HG03565 (cell line): ENCODE measurements at regions not wholly inside any gene's neighbourhood (a gene's known extent, or its start where the extent isn't known, plus 50 kb on each side); places are given as distances from the start of the nearest gene placed in this dataset.
"Not testable (repeated sequence)": the region's sequence is repeated elsewhere in the genome, so short reads cannot be mapped to it uniquely, and the experiment has no call there.

Experiments
- ATAC-seq: cut with Tn5 transposase; IDR thresholded peaks from one replicate; pipeline ENCODE4 v1.9.1; 2021; ENCODE audit warnings: mild to moderate bottlenecking, moderate library complexity; ENCODE audit not compliant: unreplicated experiment

GRCh38 chr3:56957522-56957921, 102.9 kb upstream of the SPATA12 start:
- ATAC-seq: no peak

GRCh38 chr3:56956906-56957305, 103.6 kb upstream of the SPATA12 start:
- no peak for ATAC-seq

- no peak for ATAC-seq
Observed at GRCh38 chr3:56955492-56956111, 104.9 kb upstream of the SPATA12 start.

- ATAC-seq: no peak
Observed at GRCh38 chr3:56954125-56954524, 106.3 kb upstream of the SPATA12 start.

- no peak for ATAC-seq
Observed at GRCh38 chr3:56952846-56953245, 107.6 kb upstream of the SPATA12 start.

DNA sequence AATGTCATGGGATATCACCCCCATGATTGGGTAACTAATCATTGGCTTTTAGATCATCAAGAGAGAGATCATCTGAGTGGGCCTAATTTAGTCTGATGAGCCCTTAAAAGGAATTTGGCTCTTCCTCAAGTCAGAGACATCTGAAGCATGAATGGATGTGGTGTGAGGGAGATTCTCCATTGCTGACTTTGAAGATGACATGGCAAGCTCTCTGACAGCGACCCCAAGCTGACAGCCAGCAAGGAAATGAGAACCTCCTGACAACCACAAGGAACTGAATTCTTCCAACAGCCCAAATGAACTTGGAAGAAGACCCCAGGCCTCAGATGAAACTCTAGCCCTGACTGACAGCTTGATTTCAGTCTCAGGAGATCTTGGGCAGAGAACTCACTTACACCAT, 108.4 kb upstream of the SPATA12 start:
- ATAC-seq: no peak

DNA sequence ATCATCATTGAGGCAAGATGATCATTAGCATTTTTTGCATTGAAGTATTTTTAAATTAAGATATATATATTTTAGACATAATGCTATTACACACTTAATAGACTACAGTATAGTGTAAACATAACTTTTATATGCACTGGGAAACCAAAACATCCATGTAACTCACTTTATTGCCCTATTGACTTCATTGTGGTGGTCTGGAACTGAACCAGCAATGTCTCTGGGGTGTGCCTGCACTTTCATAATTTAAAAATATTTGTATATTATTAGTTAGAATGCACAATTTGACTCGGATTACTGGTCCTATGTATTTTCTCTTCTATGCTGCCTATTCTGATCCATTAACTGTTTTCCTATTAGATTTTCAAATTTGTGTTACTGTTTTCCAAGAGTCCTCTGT, 109.1 kb upstream of the SPATA12 start:
- no peak for ATAC-seq

DNA sequence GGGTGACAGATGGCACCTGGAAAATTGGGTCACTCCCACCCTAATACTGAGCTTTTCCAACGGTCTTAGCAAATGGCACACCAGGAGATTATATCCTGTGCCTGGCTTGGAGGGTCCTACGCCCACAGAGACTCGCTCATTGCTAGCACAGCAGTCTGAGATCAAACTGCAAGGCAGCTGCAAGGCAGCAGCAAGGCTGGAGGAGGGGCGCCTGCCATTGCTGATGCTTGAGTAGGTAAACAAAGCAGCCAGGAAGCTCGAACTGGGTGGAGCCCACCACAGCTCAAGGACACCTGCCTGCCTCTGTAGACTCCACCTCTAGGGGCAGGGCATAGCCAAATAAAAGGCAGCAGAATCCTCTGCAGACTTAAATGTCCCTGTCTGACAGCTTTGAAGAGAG, 115.1 kb upstream of the SPATA12 start:
- not testable (repeated sequence) for ATAC-seq

DNA sequence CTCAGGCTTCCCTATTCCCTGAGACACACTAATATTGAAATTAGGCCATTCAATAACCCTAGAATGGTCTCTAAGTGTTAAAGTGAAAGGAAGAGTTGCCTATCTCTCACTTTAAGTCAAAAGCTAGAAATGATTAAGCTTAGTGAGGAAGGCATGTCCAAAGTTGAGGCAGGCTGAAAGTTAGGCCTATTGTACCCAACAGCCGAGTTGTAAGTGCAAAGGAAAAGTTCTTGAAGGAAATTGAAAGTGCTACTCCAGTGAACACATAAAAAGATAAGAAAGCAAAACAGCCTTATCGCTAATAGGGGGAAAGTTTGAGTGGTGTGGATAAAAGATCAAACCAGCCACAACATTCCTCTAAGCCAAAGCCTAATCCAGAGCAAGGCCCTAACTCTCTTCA, 117.9 kb upstream of the SPATA12 start:
- no peak for ATAC-seq

DNA sequence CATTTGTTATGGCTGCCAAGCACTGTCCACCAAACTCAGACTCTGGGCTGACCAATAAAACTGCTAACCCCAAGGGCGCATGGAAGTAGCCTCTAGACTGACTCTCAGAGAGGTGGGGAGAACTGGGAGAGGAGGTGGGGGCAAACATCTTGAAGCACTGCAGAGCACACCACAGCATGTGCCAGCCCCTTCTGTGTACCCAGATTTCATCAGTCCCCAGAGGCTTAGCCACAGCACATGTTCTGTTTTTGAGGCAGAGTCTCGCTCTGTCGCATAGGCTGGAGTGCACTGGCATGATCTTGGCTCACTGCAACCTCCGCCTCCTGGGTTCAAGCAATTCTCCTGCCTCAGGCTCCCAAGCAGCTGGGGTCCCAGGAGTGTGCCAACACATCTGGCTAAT, 119.5 kb upstream of the SPATA12 start:
- ATAC-seq: no peak

- ATAC-seq: no peak
Observed at GRCh38 chr3:56940321-56940720, 120.1 kb upstream of the SPATA12 start.

GRCh38 chr3:56939834-56940233, 120.6 kb upstream of the SPATA12 start:
- ATAC-seq: no peak

GRCh38 chr3:56938530-56938929, 121.9 kb upstream of the SPATA12 start:
- ATAC-seq: no peak

DNA sequence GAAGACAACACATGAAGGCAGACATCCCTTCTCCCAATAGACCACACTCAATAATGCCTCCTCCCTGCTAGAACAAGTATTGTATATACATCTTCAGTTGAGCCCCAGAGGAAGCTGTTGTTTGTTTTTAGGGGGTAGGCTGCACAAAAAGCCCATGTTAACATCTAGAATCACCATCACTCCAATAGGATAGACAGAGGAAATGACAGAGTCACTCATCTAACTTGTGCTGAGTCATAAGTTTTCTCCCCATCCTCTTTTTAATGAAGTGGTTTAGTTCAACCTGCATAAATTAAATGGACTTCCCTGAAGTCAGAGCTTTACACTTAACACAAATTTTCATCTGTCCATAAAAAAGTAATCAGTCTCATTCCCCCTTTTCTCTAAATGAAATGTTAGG, 122.9 kb upstream of the SPATA12 start:
- no peak for ATAC-seq

DNA sequence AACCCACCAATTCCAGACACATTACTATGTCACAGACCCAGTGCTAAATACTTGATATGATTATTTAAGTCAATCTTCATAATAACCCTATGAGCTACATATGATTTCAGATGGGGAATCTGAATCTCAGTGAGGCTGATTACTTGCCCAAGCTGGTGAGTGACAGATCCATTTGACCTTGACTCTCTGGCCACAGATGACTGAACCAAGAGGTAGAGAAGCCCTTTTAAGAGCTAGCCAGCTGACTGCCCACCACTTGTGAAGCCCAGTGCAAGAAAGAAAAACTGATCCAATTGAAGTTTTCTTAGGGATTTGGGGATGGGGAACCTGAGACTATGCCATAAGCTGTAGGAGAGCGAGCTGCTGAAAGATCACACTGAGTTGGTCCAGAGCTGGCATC, 124.7 kb upstream of the SPATA12 start:
- ATAC-seq: no peak

DNA sequence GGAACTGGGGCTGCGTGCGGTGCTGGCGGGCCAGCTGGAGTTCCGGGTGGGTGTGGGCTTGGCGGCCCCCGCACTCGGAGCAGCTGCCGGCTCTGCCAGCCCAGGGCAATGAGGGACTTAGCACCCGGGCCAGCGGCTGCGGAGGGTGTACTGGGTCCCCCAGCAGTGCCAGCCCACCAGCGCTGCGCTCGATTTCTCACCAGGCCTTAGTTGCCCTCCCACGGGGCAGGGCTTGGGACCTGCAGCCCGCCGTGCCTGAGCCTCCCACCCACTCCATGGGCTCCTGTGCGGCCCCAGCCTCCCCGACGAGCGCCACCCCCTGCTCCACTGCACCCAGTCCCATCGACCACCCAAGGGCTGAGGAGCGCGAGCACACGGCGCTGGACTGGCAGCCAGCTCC, 126.0 kb upstream of the SPATA12 start:
- not testable (repeated sequence) for ATAC-seq

DNA sequence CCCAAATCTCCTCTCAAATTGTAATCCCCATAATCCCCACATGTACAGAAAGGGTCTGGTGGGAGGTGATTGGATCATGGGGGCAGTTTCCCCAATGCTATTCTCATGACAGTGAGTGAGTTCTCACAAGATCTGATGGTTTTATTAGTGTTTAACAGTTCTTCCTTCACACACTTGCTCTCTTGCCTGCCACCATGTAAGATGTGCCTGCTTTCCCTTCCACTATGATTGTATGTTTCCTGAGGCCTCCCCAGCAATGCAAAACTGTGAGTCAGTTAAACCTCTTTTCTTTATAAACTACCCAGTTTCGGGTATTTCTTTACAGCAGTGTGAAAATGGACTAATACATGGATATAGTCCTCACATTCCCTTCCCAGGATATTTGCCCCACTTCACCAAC, 126.7 kb upstream of the SPATA12 start:
- ATAC-seq: no peak

GRCh38 chr3:56932866-56933265, 127.6 kb upstream of the SPATA12 start:
- ATAC-seq: no peak

DNA sequence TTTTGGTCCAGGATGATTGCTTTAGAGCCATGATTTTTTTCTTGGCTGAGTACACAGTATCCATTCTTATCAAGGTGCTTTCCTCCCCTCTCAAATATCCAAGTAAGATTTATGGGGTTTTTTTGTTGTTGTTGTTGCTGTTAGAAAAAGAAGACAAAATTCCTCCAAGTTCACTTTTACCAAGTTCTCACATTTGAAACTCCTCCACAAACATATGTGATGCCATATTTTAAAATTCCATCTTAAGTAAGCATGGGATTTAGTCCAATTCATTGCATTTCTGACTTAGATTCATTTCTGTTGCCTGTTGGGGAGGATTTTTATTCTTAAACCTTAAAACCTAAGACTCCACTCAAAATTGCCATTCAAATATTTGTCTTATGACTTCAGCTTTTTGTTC, 128.6 kb upstream of the SPATA12 start:
- no peak for ATAC-seq

- no peak for ATAC-seq
Observed at GRCh38 chr3:56930706-56931105, 129.0 kb upstream of the ARHGEF3 start.

GRCh38 chr3:56929809-56930615, 128.3 kb upstream of the ARHGEF3 start:
- no peak for ATAC-seq

DNA sequence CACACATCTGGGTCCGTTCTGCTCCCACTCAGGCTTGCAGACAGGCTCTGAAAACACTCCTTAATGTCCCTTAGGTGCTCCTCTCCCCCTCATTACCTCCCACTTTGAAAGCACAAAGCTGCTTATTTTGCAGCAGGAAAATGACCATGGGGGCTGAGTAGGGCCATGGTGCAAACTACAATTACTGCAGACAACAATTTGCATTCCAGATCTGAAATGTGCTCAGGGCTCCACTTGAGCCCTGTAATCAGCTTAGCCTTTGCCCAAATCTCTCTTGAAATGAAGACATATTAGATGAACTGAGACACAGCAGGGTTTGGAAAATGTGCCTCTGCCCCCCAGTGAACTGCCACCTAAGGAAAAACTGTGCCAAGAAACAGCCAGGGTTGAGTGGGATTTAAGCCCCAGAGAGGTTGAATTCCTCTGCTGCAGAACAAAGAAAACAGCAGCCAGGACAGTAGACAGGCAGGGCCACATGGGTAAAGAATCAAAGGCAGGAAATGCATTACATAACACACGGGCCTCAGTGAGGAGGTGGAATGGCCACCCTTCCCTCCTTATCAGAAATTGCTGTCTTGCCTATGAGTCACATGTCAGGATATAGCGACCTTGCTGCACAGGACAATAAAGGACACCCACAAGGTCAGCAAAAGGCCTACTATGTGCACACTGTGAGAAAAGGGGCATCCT, 126.8 kb upstream of the ARHGEF3 start:
- ATAC-seq: no peak
